DOHH2 (cell line): ENCODE measurements at regions not wholly inside any gene's neighbourhood (a gene's known extent, or its start where the extent isn't known, plus 50 kb on each side); places are given as distances from the start of the nearest gene placed in this dataset.
"Not testable (repeated sequence)": the region's sequence is repeated elsewhere in the genome, so short reads cannot be mapped to it uniquely, and the experiment has no call there.

Source experiments
- H3F3A ChIP-seq: fragments of 200-600 bp; sonication (generic), shearing (Covaris generic); 2 replicates; pipeline ENCODE4 v1.6.0; 2016; ENCODE audit warnings: antibody characterized with exemption, mild to moderate bottlenecking; ENCODE audit not compliant: control insufficient read depth, insufficient read depth
- H3K27ac ChIP-seq: fragments of 200-600 bp; sonication (generic); 2 replicates; pipeline ENCODE4 v1.5.1; 2014; ENCODE audit warnings: low read depth, mild to moderate bottlenecking, low read length, moderate library complexity
- H3K27me3 ChIP-seq: fragments of 200-600 bp; sonication (generic); 2 replicates; pipeline ENCODE4 v1.6.1; 2014; ENCODE audit warnings: mild to moderate bottlenecking, low read length, mixed read lengths; ENCODE audit not compliant: control insufficient read depth
- H3K36me3 ChIP-seq: fragments of 200-600 bp; sonication (generic); 2 replicates; pipeline ENCODE4 v1.6.1; 2014; ENCODE audit warnings: mild to moderate bottlenecking, low read length, moderate library complexity, mixed read lengths; ENCODE audit not compliant: control insufficient read depth
- H3K4me1 ChIP-seq: fragments of 200-600 bp; sonication (generic); 2 replicates; pipeline ENCODE4 v1.6.1; 2014; ENCODE audit warnings: mild to moderate bottlenecking, low read length, mixed read lengths; ENCODE audit not compliant: control insufficient read depth
- H3K4me2 ChIP-seq: fragments of 200-600 bp; sonication (generic); 2 replicates; pipeline ENCODE4 v1.6.0; 2014; ENCODE audit warnings: mild to moderate bottlenecking, low read length, moderate library complexity
- H3K4me3 ChIP-seq: fragments of 200-600 bp; sonication (generic); 2 replicates; pipeline ENCODE4 v1.5.1; 2014; ENCODE audit warnings: mild to moderate bottlenecking, low read length, mixed read lengths
- H3K79me2 ChIP-seq: fragments of 200-600 bp; sonication (generic); 2 replicates; pipeline ENCODE4 v1.6.1; 2014; ENCODE audit warnings: mild to moderate bottlenecking, low read length, mixed read lengths; ENCODE audit not compliant: control insufficient read depth
- H3K9me2 ChIP-seq: fragments of 200-600 bp; sonication (generic); replicated peaks from 2 replicates; pipeline ENCODE4 v1.6.1; 2014; ENCODE audit warnings: mild to moderate bottlenecking, low read length, mixed read lengths; ENCODE audit not compliant: control insufficient read depth
- H3K9me3 ChIP-seq: fragments of 200-600 bp; sonication (generic); 2 replicates; pipeline ENCODE4 v1.6.1; 2014; ENCODE audit warnings: antibody characterized with exemption, low read length, mixed read lengths; ENCODE audit not compliant: control insufficient read depth, insufficient read depth
- H4K20me1 ChIP-seq: fragments of 200-600 bp; sonication (generic); 2 replicates; pipeline ENCODE4 v1.6.0; 2014; ENCODE audit warnings: low read depth, mild to moderate bottlenecking, antibody characterized with exemption, low read length, moderate library complexity; ENCODE audit not compliant: control insufficient read depth, insufficient read depth
- EZH2phosphoT487 ChIP-seq: fragments of 200-600 bp; sonication (generic); IDR thresholded peaks from 2 replicates; pipeline ENCODE4 v1.6.1; 2017; ENCODE audit warnings: borderline replicate concordance, mild to moderate bottlenecking, antibody characterized with exemption, low read length, moderate library complexity, mixed read lengths
- TF ChIP-seq, protein P1 (sequence below): fragments of 200-600 bp; sonication (generic); IDR thresholded peaks from one replicate; pipeline ENCODE4 v1.5.1; 2014; ENCODE audit warnings: antibody characterized with exemption, mild to moderate bottlenecking, low read depth, low read length; ENCODE audit not compliant: poor library complexity, severe bottlenecking

- Histone ChIP-seq H3K27me3 (no peaks in the 10 kb centered on the region), H3K79me2 (no peaks in the 10 kb centered on the region)
Measured at GRCh38 chr4:79561751-79562150, 153.7 kb upstream of the GK2 start.

GRCh38 chr4:79559398-79559797 lies 151.4 kb upstream of the GK2 start:
- not testable (repeated sequence) for H3K36me3 ChIP-seq, H3K4me2 ChIP-seq, H3K27me3 ChIP-seq, H3K27ac ChIP-seq, H4K20me1 ChIP-seq, H3K79me2 ChIP-seq, H3K4me3 ChIP-seq, H3K9me2 ChIP-seq, H3K4me1 ChIP-seq, H3F3A ChIP-seq, H3K9me3 ChIP-seq

More at GRCh38 chr4:79561751-79562150, 153.7 kb upstream of the GK2 start:
- no peaks in the 10 kb centered on the region for H4K20me1 ChIP-seq
- H3K4me3 ChIP-seq: no peak overlapping the region
- H3K9me3 ChIP-seq: no peaks in the 10 kb centered on the region
- no peak overlapping the region for H3K4me2 ChIP-seq
- H3K27ac ChIP-seq: no peak overlapping the region
- TF ChIP-seq, protein P1, sequence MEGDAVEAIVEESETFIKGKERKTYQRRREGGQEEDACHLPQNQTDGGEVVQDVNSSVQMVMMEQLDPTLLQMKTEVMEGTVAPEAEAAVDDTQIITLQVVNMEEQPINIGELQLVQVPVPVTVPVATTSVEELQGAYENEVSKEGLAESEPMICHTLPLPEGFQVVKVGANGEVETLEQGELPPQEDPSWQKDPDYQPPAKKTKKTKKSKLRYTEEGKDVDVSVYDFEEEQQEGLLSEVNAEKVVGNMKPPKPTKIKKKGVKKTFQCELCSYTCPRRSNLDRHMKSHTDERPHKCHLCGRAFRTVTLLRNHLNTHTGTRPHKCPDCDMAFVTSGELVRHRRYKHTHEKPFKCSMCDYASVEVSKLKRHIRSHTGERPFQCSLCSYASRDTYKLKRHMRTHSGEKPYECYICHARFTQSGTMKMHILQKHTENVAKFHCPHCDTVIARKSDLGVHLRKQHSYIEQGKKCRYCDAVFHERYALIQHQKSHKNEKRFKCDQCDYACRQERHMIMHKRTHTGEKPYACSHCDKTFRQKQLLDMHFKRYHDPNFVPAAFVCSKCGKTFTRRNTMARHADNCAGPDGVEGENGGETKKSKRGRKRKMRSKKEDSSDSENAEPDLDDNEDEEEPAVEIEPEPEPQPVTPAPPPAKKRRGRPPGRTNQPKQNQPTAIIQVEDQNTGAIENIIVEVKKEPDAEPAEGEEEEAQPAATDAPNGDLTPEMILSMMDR: no peak
- TF ChIP-seq EZH2phosphoT487: no peak
- no peaks in the 10 kb centered on the region for H3K36me3 ChIP-seq
- H3K9me2 ChIP-seq: no peaks in the 10 kb centered on the region
- H3F3A ChIP-seq: no peaks in the 10 kb centered on the region
- H3K4me1 ChIP-seq: no peaks in the 10 kb centered on the region

GRCh38 chr4:79552311-79552710 lies 144.3 kb upstream of the GK2 start:
- no peaks in the 10 kb centered on the region for H3K79me2 ChIP-seq
- no peaks in the 10 kb centered on the region for H3K27me3 ChIP-seq
- H3K36me3 ChIP-seq: no peaks in the 10 kb centered on the region
- no peaks in the 10 kb centered on the region for H4K20me1 ChIP-seq
- no peak overlapping the region for H3K4me3 ChIP-seq
- H3K4me1 ChIP-seq: no peaks in the 10 kb centered on the region
- no peak overlapping the region for H3K27ac ChIP-seq
- no peaks in the 10 kb centered on the region for H3K9me3 ChIP-seq
- H3K9me2 ChIP-seq: no peaks in the 10 kb centered on the region
- H3K4me2 ChIP-seq: no peak overlapping the region
- TF ChIP-seq EZH2phosphoT487: no peak
- TF ChIP-seq, protein P1: no peak
- no peaks in the 10 kb centered on the region for H3F3A ChIP-seq

GRCh38 chr4:79551555-79551954 lies 143.5 kb upstream of the GK2 start:
- TF ChIP-seq EZH2phosphoT487: no peak
- TF ChIP-seq, protein P1: no peak
- Histone ChIP-seq H3K4me1 (no peaks in the 10 kb centered on the region), H4K20me1 (no peaks in the 10 kb centered on the region), H3F3A (no peaks in the 10 kb centered on the region), H3K36me3 (no peaks in the 10 kb centered on the region), H3K4me2 (no peak overlapping the region), H3K27me3 (no peaks in the 10 kb centered on the region), H3K4me3 (no peak overlapping the region), H3K9me2 (no peaks in the 10 kb centered on the region), H3K9me3 (no peaks in the 10 kb centered on the region), H3K27ac (no peak overlapping the region), H3K79me2 (no peaks in the 10 kb centered on the region)
